C4-2B (cell line): ENCODE measurements at regions not wholly inside any gene's neighbourhood (a gene's known extent, or its start where the extent isn't known, plus 50 kb on each side); places are given as distances from the start of the nearest gene placed in this dataset.

ENCODE experiments used
- H3K27ac ChIP-seq: fragments of 450-650 bp; 2 replicates; pipeline ENCODE4 v1.5.1; 2017
- ZFX ChIP-seq: fragments of 450-650 bp; IDR thresholded peaks from 2 replicates; pipeline ENCODE4 v1.6.1; 2017
- TF ChIP-seq, protein P1 (sequence below): fragments of 450-650 bp; conservative IDR thresholded peaks from 2 replicates; pipeline ENCODE4 v1.5.1; 2017; ENCODE audit warnings: mild to moderate bottlenecking

DNA sequence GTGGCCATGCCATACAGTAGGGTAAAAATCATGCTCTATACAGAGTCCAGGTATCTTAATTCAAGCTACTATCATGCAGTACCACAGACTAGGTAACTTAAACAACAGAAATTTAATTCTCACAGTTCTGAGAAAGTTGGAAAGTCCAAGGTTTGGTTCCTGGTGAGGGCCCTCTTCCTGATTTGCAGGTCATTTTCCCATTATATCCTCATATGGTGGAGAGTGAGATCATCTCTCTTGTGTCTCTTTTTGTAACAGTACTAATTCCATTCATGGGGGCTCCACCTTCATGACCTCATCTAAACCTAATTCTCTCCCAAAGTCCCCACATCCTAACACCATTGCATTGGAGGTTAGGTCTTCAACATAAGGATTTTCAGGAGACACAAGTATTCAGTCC lies 335.0 kb upstream of the ACVR2A start:
- TF ChIP-seq, protein P1, sequence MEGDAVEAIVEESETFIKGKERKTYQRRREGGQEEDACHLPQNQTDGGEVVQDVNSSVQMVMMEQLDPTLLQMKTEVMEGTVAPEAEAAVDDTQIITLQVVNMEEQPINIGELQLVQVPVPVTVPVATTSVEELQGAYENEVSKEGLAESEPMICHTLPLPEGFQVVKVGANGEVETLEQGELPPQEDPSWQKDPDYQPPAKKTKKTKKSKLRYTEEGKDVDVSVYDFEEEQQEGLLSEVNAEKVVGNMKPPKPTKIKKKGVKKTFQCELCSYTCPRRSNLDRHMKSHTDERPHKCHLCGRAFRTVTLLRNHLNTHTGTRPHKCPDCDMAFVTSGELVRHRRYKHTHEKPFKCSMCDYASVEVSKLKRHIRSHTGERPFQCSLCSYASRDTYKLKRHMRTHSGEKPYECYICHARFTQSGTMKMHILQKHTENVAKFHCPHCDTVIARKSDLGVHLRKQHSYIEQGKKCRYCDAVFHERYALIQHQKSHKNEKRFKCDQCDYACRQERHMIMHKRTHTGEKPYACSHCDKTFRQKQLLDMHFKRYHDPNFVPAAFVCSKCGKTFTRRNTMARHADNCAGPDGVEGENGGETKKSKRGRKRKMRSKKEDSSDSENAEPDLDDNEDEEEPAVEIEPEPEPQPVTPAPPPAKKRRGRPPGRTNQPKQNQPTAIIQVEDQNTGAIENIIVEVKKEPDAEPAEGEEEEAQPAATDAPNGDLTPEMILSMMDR, result no peak
- TF ChIP-seq ZFX, result no peak
- H3K27ac ChIP-seq, result no peak overlapping the region

DNA sequence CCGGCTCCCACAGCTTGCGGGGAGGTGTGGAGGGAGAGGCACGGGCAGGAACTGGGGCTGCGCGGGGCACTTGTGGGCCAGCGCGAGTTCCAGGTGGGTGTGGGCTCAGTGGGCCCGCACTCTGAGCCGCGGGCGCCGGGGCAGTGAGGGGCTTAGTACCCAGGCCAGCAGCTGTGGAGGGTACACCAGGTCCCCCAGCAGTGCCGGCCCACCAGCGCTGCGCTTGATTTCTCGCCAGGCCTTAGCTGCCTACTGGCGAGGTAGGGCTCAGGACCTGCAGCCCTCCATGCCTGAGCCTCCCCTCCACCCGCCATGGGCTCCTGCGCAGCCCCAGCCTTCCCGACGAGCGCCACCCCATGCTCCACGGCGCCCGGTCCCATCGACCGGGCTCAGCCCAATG lies 337.9 kb upstream of the ACVR2A start:
- no peak for TF ChIP-seq ZFX
- TF ChIP-seq, protein P1, result no peak
- no peak overlapping the region for H3K27ac ChIP-seq

DNA sequence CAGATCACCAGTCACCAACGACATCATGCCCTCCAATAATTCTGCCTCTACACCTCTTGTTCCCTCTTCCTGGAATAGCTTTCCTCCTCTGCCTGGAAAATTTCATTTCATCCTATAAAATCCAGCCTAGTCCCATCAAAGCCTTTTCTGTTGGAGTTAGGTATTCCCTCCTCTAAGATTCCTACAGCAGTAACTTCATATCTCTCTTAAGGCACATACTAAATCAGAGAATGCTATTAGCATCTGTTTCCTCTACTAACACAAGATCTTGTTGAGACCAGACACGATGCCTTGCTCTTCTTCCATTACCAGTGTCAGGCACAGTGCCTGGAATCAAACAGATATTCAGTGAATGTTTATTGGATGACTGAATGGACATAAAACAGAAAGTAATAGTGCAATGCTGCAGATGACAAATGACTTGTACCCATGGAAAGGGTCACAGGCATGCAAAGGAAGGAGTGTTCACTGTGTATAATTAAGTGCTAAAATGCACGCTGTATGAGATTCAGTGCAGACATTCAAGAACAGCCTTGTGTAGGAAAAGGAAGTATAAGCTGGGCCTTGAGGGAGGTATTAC lies 342.0 kb upstream of the ACVR2A start:
- TF ChIP-seq ZFX, result no peak
- TF ChIP-seq, protein P1, result no peak
- H3K27ac ChIP-seq, result no peak overlapping the region

DNA sequence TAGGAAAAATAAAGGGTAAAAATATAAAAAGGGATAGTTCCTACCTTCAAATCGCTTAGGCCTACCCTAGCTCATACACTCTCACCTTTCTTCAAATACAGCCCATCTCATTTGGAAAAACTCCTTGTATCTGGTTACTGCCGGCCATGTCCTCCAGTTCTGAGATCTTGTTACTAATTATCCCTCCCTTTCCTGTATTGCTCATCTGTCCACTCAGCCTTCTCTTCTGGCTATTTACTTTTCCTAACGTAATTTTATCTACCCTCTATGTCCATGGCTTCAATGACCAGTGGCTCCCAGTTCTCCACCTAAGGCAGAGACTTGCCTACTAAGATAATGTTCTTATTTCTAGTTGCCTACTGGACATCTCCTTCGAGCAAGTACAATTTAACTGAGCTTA lies 342.9 kb upstream of the ACVR2A start:
- TF ChIP-seq, protein P1, result no peak
- no peak for TF ChIP-seq ZFX

DNA sequence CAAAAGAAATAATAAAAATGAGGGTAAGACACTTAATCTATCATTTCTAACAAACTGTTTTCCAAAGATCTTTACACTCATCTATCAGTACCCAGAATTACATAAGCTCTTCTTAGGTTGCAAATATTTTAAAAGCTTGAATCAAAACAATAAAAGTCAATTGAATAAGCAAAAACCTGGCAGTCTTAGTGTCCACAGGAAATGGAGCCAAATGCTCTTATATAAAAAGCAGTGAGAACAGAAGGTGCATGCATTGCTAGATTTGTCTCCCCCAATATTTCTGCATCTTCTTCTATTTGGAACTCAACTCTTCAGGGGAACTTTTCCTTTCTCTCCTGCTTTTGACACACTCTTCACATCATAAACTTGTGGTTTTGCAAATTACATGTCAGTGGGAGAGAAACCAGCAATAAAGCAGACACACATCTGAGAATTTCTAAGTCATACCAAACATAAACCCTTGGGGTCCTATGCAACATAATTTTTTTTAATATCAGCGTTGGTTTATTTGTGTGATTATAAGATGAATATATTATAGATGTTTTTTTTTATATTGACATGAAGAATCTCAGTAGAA lies 343.9 kb upstream of the ACVR2A start:
- H3K27ac ChIP-seq, result no peak overlapping the region
- TF ChIP-seq, protein P1, result no peak
- TF ChIP-seq ZFX, result no peak

More for the DNA sequence above, 342.9 kb upstream of the ACVR2A start:
- no peak overlapping the region for H3K27ac ChIP-seq

DNA sequence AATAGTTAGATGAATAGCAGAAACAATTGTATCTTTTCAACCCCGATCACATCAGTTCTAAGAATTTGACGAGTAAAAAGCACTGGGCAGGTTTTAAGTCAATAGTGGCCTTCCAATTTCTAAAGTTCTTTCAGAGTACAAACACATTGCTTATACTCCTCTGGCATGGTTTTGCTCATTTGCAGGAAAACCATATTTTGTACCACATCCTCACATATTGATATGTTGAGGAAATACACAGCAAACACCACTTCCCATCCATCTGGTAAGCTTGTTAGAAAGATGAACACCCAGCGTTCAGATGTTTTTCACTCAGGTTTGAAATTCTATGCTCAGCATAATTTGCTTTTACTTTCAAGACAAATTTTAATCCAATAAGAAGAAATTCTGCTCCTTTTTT lies 344.6 kb upstream of the ACVR2A start:
- no peak for TF ChIP-seq ZFX
- TF ChIP-seq, protein P1, result no peak

DNA sequence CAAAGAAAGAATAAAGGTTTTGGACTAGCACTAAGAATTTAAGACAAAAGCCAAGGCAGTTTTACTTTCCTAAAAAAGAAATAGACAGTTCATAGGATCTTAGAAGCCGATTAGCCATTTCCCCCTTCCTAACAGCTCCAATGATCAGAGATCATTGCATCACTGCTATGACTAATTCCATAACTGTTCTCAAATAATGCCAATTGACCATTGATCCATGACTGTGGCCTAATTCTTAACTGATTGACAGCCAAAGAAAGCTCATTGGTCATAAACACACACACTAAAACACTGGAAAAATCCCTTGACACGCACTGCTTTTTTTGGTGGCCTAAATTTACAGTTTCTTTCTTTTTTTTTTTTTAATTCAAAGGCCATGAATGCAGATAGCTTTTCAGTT lies 345.0 kb upstream of the ACVR2A start:
- TF ChIP-seq, protein P1, result no peak
- no peak for TF ChIP-seq ZFX
- H3K27ac ChIP-seq, result no peak overlapping the region

More for the DNA sequence above, 344.6 kb upstream of the ACVR2A start:
- H3K27ac ChIP-seq, result no peak overlapping the region
